Hematopoietic multipotent progenitor cell treated with erythropoietin and hydrocortisone succinate and interleukin-3 and kit ligand, for 15 days (in vitro differentiated cells): ENCODE measurements at regions not wholly inside any gene's neighbourhood (a gene's known extent, or its start where the extent isn't known, plus 50 kb on each side); places are given as distances from the start of the nearest gene placed in this dataset.

Experiments used
- DNase-seq: peaks from one replicate; pipeline ENCODE4 v3.0.0-alpha.2; 2015; ENCODE audit warnings: low spot score

- no peak for DNase-seq
Observed at GRCh38 chr5:82356808-82357671, 78.9 kb upstream of the RPS23 start.

- no peak for DNase-seq
Observed at GRCh38 chr5:82356021-82356420, 77.9 kb upstream of the RPS23 start.

- no peak for DNase-seq
Observed at GRCh38 chr5:82355496-82355895, 77.3 kb upstream of the RPS23 start.

GRCh38 chr5:82355053-82355452 lies 76.9 kb upstream of the RPS23 start:
- no peak for DNase-seq

GRCh38 chr5:82354543-82354942 lies 76.4 kb upstream of the RPS23 start:
- no peak for DNase-seq

- DNase-seq: no peak
Observed at GRCh38 chr5:82353522-82353921, 75.4 kb upstream of the RPS23 start.

GRCh38 chr5:82352146-82352791 lies 74.1 kb upstream of the RPS23 start:
- DNase-seq: no peak

- DNase-seq: peak; percentile 50
Observed at GRCh38 chr5:82351754-82352145, 73.6 kb upstream of the RPS23 start.

- no peak for DNase-seq
Observed at GRCh38 chr5:82351297-82351696, 73.1 kb upstream of the RPS23 start.

GRCh38 chr5:82349652-82350051 lies 71.5 kb upstream of the RPS23 start:
- no peak for DNase-seq

GRCh38 chr5:82348784-82349425 lies 70.8 kb upstream of the RPS23 start:
- DNase-seq: no peak

GRCh38 chr5:82347201-82347865 lies 69.2 kb upstream of the RPS23 start:
- no peak for DNase-seq

- no peak for DNase-seq
Observed at GRCh38 chr5:82346399-82347165, 68.4 kb upstream of the RPS23 start.

GRCh38 chr5:82345108-82345507 lies 67.0 kb upstream of the RPS23 start:
- no peak for DNase-seq

- DNase-seq: no peak
Observed at GRCh38 chr5:82341325-82341724, 63.2 kb upstream of the RPS23 start.

- DNase-seq: no peak
Observed at GRCh38 chr5:82340799-82341198, 62.6 kb upstream of the RPS23 start.

GRCh38 chr5:82339792-82340191 lies 61.6 kb upstream of the RPS23 start:
- no peak for DNase-seq

GRCh38 chr5:82338771-82339373 lies 60.7 kb upstream of the RPS23 start:
- no peak for DNase-seq

GRCh38 chr5:82336959-82337351 lies 58.8 kb upstream of the RPS23 start:
- DNase-seq: no peak

- no peak for DNase-seq
Observed at GRCh38 chr5:82336226-82336958, 58.2 kb upstream of the RPS23 start.

- no peak for DNase-seq
Observed at GRCh38 chr5:82335806-82336205, 57.7 kb upstream of the RPS23 start.
